Activated CD8-positive, alpha-beta T cell treated with anti-CD3 and anti-CD28 coated beads, Interleukin-2, amount 10 ng/mL, durations not matched to agents 7 days and 5 days (primary cell): ENCODE measurements at regions not wholly inside any gene's neighbourhood (a gene's known extent, or its start where the extent isn't known, plus 50 kb on each side); places are given as distances from the start of the nearest gene placed in this dataset.

Experiments
- ATAC-seq: fragments of 150-1000 bp; cut with Tn5 transposase; one replicate; pipeline ENCODE4 v1.10.0; 2021; ENCODE audit warnings: moderate library complexity
- CTCF ChIA-PET: fragments of 350-600 bp; sonication (Branson Sonifier 250); formaldehyde crosslinking; loops from one replicate; lab custom pipeline; 2021; ENCODE audit warnings: antibody characterized with exemption; lab: Charles Lee
- POLR2A ChIA-PET: fragments of 350-600 bp; sonication (Branson Sonifier 250); formaldehyde crosslinking; loops from one replicate; lab custom pipeline; 2021; ENCODE audit warnings: antibody characterized with exemption; lab: Charles Lee
- DNase-seq: peaks from one replicate; pipeline ENCODE4 v3.0.0-alpha.2; 2020
- H3K27ac Mint-ChIP-seq: one replicate; pipeline ENCODE4 v1.8.0; 2021; ENCODE audit warnings: mild to moderate bottlenecking, mixed read lengths
- H3K27me3 Mint-ChIP-seq: one replicate; pipeline ENCODE4 v1.8.0; 2021; ENCODE audit warnings: low read depth, mixed read lengths
- H3K36me3 Mint-ChIP-seq: one replicate; pipeline ENCODE4 v1.8.0; 2021; ENCODE audit warnings: low read depth, mixed read lengths
- H3K4me1 Mint-ChIP-seq: one replicate; pipeline ENCODE4 v1.8.0; 2021; ENCODE audit warnings: low read depth, mixed read lengths
- H3K4me3 Mint-ChIP-seq: one replicate; pipeline ENCODE4 v1.8.0; 2021; ENCODE audit warnings: mild to moderate bottlenecking, mixed read lengths
- H3K9me3 Mint-ChIP-seq: one replicate; pipeline ENCODE4 v1.8.0; 2022; ENCODE audit warnings: mixed read lengths; ENCODE audit not compliant: insufficient read depth

GRCh38 chr1:80274256-80274655 lies 1267.7 kb upstream of the ADGRL4 start:
- no peak overlapping the region for H3K4me3 Mint-ChIP-seq

GRCh38 chr1:80272495-80272894 lies 1266.0 kb upstream of the ADGRL4 start:
- Mint-ChIP-seq H3K9me3 (peaks cover 11% of the 10 kb centered on the region), H3K4me3 (no peak overlapping the region), H3K27me3 (no peaks in the 10 kb centered on the region), H3K4me1 (no peaks in the 10 kb centered on the region), H3K27ac (no peak overlapping the region), H3K36me3 (no peaks in the 10 kb centered on the region)
- ChIA-PET CTCF (no interaction called here), POLR2A (no interaction called here)
- ATAC-seq (no peak), DNase-seq (no peak)

More at GRCh38 chr1:80274256-80274655, 1267.7 kb upstream of the ADGRL4 start:
- ChIA-PET POLR2A (no interaction called here), CTCF (no interaction called here)
- H3K27ac Mint-ChIP-seq = no peak overlapping the region
- ATAC-seq = no peak
- H3K4me1 Mint-ChIP-seq = no peaks in the 10 kb centered on the region
- no peak for DNase-seq
- no peaks in the 10 kb centered on the region for H3K36me3 Mint-ChIP-seq
- no peaks in the 10 kb centered on the region for H3K27me3 Mint-ChIP-seq
- H3K9me3 Mint-ChIP-seq = peaks cover 6% of the 10 kb centered on the region

GRCh38 chr1:80258659-80259058 lies 1252.1 kb upstream of the ADGRL4 start:
- DNase-seq = no peak
- Mint-ChIP-seq H3K36me3 (no peaks in the 10 kb centered on the region), H3K9me3 (peaks cover 16% of the 10 kb centered on the region), H3K27me3 (no peaks in the 10 kb centered on the region), H3K4me1 (no peaks in the 10 kb centered on the region), H3K27ac (no peak overlapping the region), H3K4me3 (no peak overlapping the region)
- ATAC-seq = no peak
- POLR2A ChIA-PET = no interaction called here
- CTCF ChIA-PET = no interaction called here

GRCh38 chr1:80251591-80251990 lies 1245.1 kb upstream of the ADGRL4 start:
- POLR2A ChIA-PET = no interaction called here
- H3K36me3 Mint-ChIP-seq = no peaks in the 10 kb centered on the region

GRCh38 chr1:80251171-80251570 lies 1244.6 kb upstream of the ADGRL4 start:
- ChIA-PET CTCF (no interaction called here), POLR2A (no interaction called here)
- no peak overlapping the region for H3K4me3 Mint-ChIP-seq
- no peak overlapping the region for H3K27ac Mint-ChIP-seq
- no peaks in the 10 kb centered on the region for H3K4me1 Mint-ChIP-seq
- H3K9me3 Mint-ChIP-seq = no peaks in the 10 kb centered on the region
- no peak for DNase-seq
- no peaks in the 10 kb centered on the region for H3K27me3 Mint-ChIP-seq
- no peaks in the 10 kb centered on the region for H3K36me3 Mint-ChIP-seq
- no peak for ATAC-seq

More at GRCh38 chr1:80251591-80251990, 1245.1 kb upstream of the ADGRL4 start:
- CTCF ChIA-PET = no interaction called here
- H3K4me3 Mint-ChIP-seq = no peak overlapping the region
- H3K27me3 Mint-ChIP-seq = no peaks in the 10 kb centered on the region
- no peak for DNase-seq
- no peak overlapping the region for H3K27ac Mint-ChIP-seq
- ATAC-seq = no peak
- H3K9me3 Mint-ChIP-seq = no peaks in the 10 kb centered on the region
- no peaks in the 10 kb centered on the region for H3K4me1 Mint-ChIP-seq

- Mint-ChIP-seq H3K4me3 (no peak overlapping the region), H3K27ac (no peak overlapping the region), H3K4me1 (no peaks in the 10 kb centered on the region), H3K27me3 (no peaks in the 10 kb centered on the region), H3K36me3 (no peaks in the 10 kb centered on the region), H3K9me3 (no peaks in the 10 kb centered on the region)
- DNase-seq (no peak), ATAC-seq (no peak)
- POLR2A ChIA-PET = no interaction called here
- CTCF ChIA-PET = no interaction called here
Measured at GRCh38 chr1:80250573-80251168, 1244.1 kb upstream of the ADGRL4 start.

GRCh38 chr1:80249699-80250098 lies 1243.2 kb upstream of the ADGRL4 start:
- Mint-ChIP-seq H3K27me3 (no peaks in the 10 kb centered on the region), H3K27ac (no peak overlapping the region), H3K4me3 (no peak overlapping the region), H3K36me3 (no peaks in the 10 kb centered on the region), H3K9me3 (no peaks in the 10 kb centered on the region), H3K4me1 (no peaks in the 10 kb centered on the region)
- POLR2A ChIA-PET = no interaction called here
- DNase-seq (no peak), ATAC-seq (no peak)
- CTCF ChIA-PET = no interaction called here

- no peak overlapping the region for H3K4me3 Mint-ChIP-seq
- POLR2A ChIA-PET = no interaction called here
Measured at GRCh38 chr1:80248886-80249285, 1242.4 kb upstream of the ADGRL4 start.

GRCh38 chr1:80245813-80246212 lies 1239.3 kb upstream of the ADGRL4 start:
- peaks cover 4% of the 10 kb centered on the region for H3K9me3 Mint-ChIP-seq
- DNase-seq (no peak), ATAC-seq (no peak)
- H3K27ac Mint-ChIP-seq = no peak overlapping the region
- no peaks in the 10 kb centered on the region for H3K4me1 Mint-ChIP-seq
- H3K36me3 Mint-ChIP-seq = no peaks in the 10 kb centered on the region
- ChIA-PET POLR2A (no interaction called here), CTCF (no interaction called here)
- H3K4me3 Mint-ChIP-seq = no peak overlapping the region
- no peaks in the 10 kb centered on the region for H3K27me3 Mint-ChIP-seq

More at GRCh38 chr1:80248886-80249285, 1242.4 kb upstream of the ADGRL4 start:
- CTCF ChIA-PET = no interaction called here
- no peaks in the 10 kb centered on the region for H3K9me3 Mint-ChIP-seq
- H3K36me3 Mint-ChIP-seq = no peaks in the 10 kb centered on the region
- no peaks in the 10 kb centered on the region for H3K27me3 Mint-ChIP-seq
- H3K4me1 Mint-ChIP-seq = no peaks in the 10 kb centered on the region
- no peak for ATAC-seq
- DNase-seq = no peak
- H3K27ac Mint-ChIP-seq = no peak overlapping the region

GRCh38 chr1:80244372-80244771 lies 1237.8 kb upstream of the ADGRL4 start:
- H3K36me3 Mint-ChIP-seq = no peaks in the 10 kb centered on the region
- H3K27ac Mint-ChIP-seq = no peak overlapping the region
- H3K4me3 Mint-ChIP-seq = no peak overlapping the region
- peaks cover 4% of the 10 kb centered on the region for H3K9me3 Mint-ChIP-seq
- ChIA-PET POLR2A (no interaction called here), CTCF (no interaction called here)
- H3K4me1 Mint-ChIP-seq = no peaks in the 10 kb centered on the region
- no peaks in the 10 kb centered on the region for H3K27me3 Mint-ChIP-seq
- ATAC-seq = no peak
- DNase-seq = no peak

GRCh38 chr1:80241566-80241965 lies 1235.0 kb upstream of the ADGRL4 start:
- ATAC-seq = no peak
- POLR2A ChIA-PET = no interaction called here
- Mint-ChIP-seq H3K36me3 (no peaks in the 10 kb centered on the region), H3K27ac (no peak overlapping the region), H3K4me1 (no peaks in the 10 kb centered on the region), H3K9me3 (peaks cover 14% of the 10 kb centered on the region), H3K27me3 (no peaks in the 10 kb centered on the region), H3K4me3 (no peak overlapping the region)
- CTCF ChIA-PET = no interaction called here
- DNase-seq = no peak

- no peak for DNase-seq
- ATAC-seq = no peak
- Mint-ChIP-seq H3K36me3 (no peaks in the 10 kb centered on the region), H3K4me1 (no peaks in the 10 kb centered on the region), H3K27ac (no peak overlapping the region), H3K9me3 (peaks cover 7% of the 10 kb centered on the region), H3K4me3 (no peak overlapping the region), H3K27me3 (no peaks in the 10 kb centered on the region)
- POLR2A ChIA-PET = no interaction called here
- CTCF ChIA-PET = no interaction called here
Measured at GRCh38 chr1:80225510-80225909, 1219.0 kb upstream of the ADGRL4 start.

- no peak overlapping the region for H3K4me3 Mint-ChIP-seq
- ATAC-seq = no peak
- no peaks in the 10 kb centered on the region for H3K9me3 Mint-ChIP-seq
- no peak overlapping the region for H3K27ac Mint-ChIP-seq
- ChIA-PET POLR2A (no interaction called here), CTCF (no interaction called here)
- no peak for DNase-seq
- H3K4me1 Mint-ChIP-seq = no peaks in the 10 kb centered on the region
- no peaks in the 10 kb centered on the region for H3K27me3 Mint-ChIP-seq
- H3K36me3 Mint-ChIP-seq = no peaks in the 10 kb centered on the region
Measured at GRCh38 chr1:80221319-80221718, 1214.8 kb upstream of the ADGRL4 start.
